GM13976 (cell line): ENCODE measurements at regions not wholly inside any gene's neighbourhood (a gene's known extent, or its start where the extent isn't known, plus 50 kb on each side); places are given as distances from the start of the nearest gene placed in this dataset.

Experiments
- DNase-seq: peaks from one replicate; pipeline ENCODE4 v3.0.0; 2012; ENCODE audit warnings: low spot score
- in situ Hi-C: fragments of 300-500 bp; cut with MboI; formaldehyde crosslinking; loops from one replicate; pipeline ENCODE4 v1.12.0; 2022; ENCODE audit warnings: low sequenced_read_pairs, mixed read lengths, inconsistent platforms; ENCODE audit not compliant: unreplicated experiment
- TF ChIP-seq, protein P1 (sequence below): IDR thresholded peaks from 2 replicates; pipeline ENCODE4 v1.5.1; 2012; ENCODE audit warnings: borderline replicate concordance, mild to moderate bottlenecking; ENCODE audit not compliant: insufficient read depth; ENCODE audit errors: extremely low read depth, missing control alignments, control extremely low read depth

GRCh38 chr4:147198411-147199051, 252.9 kb upstream of the TTC29 start:
- TF ChIP-seq, protein P1, sequence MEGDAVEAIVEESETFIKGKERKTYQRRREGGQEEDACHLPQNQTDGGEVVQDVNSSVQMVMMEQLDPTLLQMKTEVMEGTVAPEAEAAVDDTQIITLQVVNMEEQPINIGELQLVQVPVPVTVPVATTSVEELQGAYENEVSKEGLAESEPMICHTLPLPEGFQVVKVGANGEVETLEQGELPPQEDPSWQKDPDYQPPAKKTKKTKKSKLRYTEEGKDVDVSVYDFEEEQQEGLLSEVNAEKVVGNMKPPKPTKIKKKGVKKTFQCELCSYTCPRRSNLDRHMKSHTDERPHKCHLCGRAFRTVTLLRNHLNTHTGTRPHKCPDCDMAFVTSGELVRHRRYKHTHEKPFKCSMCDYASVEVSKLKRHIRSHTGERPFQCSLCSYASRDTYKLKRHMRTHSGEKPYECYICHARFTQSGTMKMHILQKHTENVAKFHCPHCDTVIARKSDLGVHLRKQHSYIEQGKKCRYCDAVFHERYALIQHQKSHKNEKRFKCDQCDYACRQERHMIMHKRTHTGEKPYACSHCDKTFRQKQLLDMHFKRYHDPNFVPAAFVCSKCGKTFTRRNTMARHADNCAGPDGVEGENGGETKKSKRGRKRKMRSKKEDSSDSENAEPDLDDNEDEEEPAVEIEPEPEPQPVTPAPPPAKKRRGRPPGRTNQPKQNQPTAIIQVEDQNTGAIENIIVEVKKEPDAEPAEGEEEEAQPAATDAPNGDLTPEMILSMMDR: no peak
- DNase-seq: no peak
- in situ Hi-C loops: no loop called here

- TF ChIP-seq, protein P1: no peak
- in situ Hi-C loops: no loop called here
- DNase-seq: no peak
Observed at GRCh38 chr4:147201016-147201415, 255.4 kb upstream of the TTC29 start.

GRCh38 chr4:147206807-147207206, 261.1 kb upstream of the TTC29 start:
- no peak for DNase-seq
- TF ChIP-seq, protein P1: no peak
- in situ Hi-C loops: no loop called here

- in situ Hi-C loops: no loop called here
- TF ChIP-seq, protein P1: no peak
- DNase-seq: no peak
Observed at GRCh38 chr4:147207911-147208310, 262.2 kb upstream of the TTC29 start.

- in situ Hi-C loops: no loop called here
- TF ChIP-seq, protein P1: no peak
- no peak for DNase-seq
Observed at GRCh38 chr4:147217655-147218054, 263.2 kb upstream of the EDNRA start.

DNA sequence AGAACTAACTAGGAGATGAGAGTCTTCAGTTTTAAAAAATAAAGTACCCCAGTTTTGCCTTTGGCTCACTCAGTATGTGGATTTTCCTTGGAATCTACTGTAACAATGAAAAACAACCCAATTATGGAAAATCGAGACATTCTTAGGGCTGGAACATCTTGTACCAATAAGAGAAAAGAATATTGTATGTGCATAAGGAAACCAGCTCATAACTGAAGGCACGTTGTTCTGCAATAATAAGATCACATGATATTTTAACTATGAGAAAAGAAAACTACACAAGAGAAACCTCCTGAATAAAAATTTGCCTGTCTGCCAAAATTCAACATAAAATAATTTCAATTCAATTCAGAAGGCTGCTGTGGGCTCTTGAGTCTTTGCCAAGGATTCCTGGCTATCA, 261.8 kb upstream of the EDNRA start:
- DNase-seq: no peak
- in situ Hi-C loops: no loop called here
- TF ChIP-seq, protein P1: no peak
